Nephron (organoid): ENCODE measurements at regions not wholly inside any gene's neighbourhood (a gene's known extent, or its start where the extent isn't known, plus 50 kb on each side); places are given as distances from the start of the nearest gene placed in this dataset.

Source experiments
- H3K27ac Mint-ChIP-seq, 3 experiments: 2 replicates each; pipeline ENCODE4 v1.8.0; 2020; ENCODE audit warnings: mixed read lengths in 3 of 3, mild to moderate bottlenecking in 2 of 3, moderate library complexity in 1 of 3
- H3K27me3 Mint-ChIP-seq: 2 replicates; pipeline ENCODE4 v1.8.0; 2021; ENCODE audit warnings: low read depth, mild to moderate bottlenecking, moderate library complexity, mixed read lengths
- H3K36me3 Mint-ChIP-seq: 2 replicates; pipeline ENCODE4 v1.8.0; 2020; ENCODE audit warnings: low read depth, mixed read lengths
- H3K4me1 Mint-ChIP-seq: 2 replicates; pipeline ENCODE4 v1.8.0; 2020; ENCODE audit warnings: mixed read lengths
- H3K4me3 Mint-ChIP-seq, 3 experiments: 2 replicates each; pipeline ENCODE4 v1.8.0; 2020; ENCODE audit warnings: mild to moderate bottlenecking in 3 of 3, mixed read lengths in 3 of 3, moderate library complexity in 2 of 3
- H3K9me3 Mint-ChIP-seq: 2 replicates; pipeline ENCODE4 v1.8.0; 2020; ENCODE audit warnings: mixed read lengths
- CTCF ChIP-seq, 3 experiments: fragments of 200-600 bp; sonication (generic); IDR thresholded peaks; one replicate each; pipeline ENCODE4 v1.5.0; 2021; ENCODE audit warnings: antibody characterized with exemption in 3 of 3; ENCODE audit not compliant: unreplicated experiment in 3 of 3

GRCh38 chr5:91742550-91742949 is 359.4 kb upstream of the ARRDC3 start:
- no peak overlapping the region for H3K27ac Mint-ChIP-seq
- no peaks in the 10 kb centered on the region for H3K9me3 Mint-ChIP-seq
- H3K4me1 Mint-ChIP-seq = no peaks in the 10 kb centered on the region
- no peak overlapping the region for H3K4me3 Mint-ChIP-seq
- no peak for TF ChIP-seq CTCF (IDR thresholded peaks at IDR 0.05; ENCODE audit: unreplicated experiment in 3 of 3)
- H3K36me3 Mint-ChIP-seq = no peaks in the 10 kb centered on the region
- peaks cover 3% of the 10 kb centered on the region for H3K27me3 Mint-ChIP-seq

GRCh38 chr5:91741764-91742505 is 358.8 kb upstream of the ARRDC3 start:
- no peak for TF ChIP-seq CTCF (IDR thresholded peaks at IDR 0.05; ENCODE audit: unreplicated experiment in 3 of 3)
- no peaks in the 10 kb centered on the region for H3K4me1 Mint-ChIP-seq
- no peaks in the 10 kb centered on the region for H3K27me3 Mint-ChIP-seq
- H3K27ac Mint-ChIP-seq = no peak overlapping the region
- no peaks in the 10 kb centered on the region for H3K9me3 Mint-ChIP-seq
- no peak overlapping the region for H3K4me3 Mint-ChIP-seq
- no peaks in the 10 kb centered on the region for H3K36me3 Mint-ChIP-seq

GRCh38 chr5:91730026-91730425 is 346.9 kb upstream of the ARRDC3 start:
- Mint-ChIP-seq H3K9me3 (no peaks in the 10 kb centered on the region), H3K4me3 (no peak overlapping the region), H3K4me1 (no peaks in the 10 kb centered on the region), H3K27ac (no peak overlapping the region), H3K27me3 (no peaks in the 10 kb centered on the region), H3K36me3 (no peaks in the 10 kb centered on the region)
- TF ChIP-seq CTCF (IDR thresholded peaks at IDR 0.05; ENCODE audit: unreplicated experiment in 3 of 3) = no peak

GRCh38 chr5:91727463-91727862 is 344.3 kb upstream of the ARRDC3 start:
- Mint-ChIP-seq H3K4me1 (no peaks in the 10 kb centered on the region), H3K27ac (no peak overlapping the region), H3K4me3 (no peak overlapping the region), H3K27me3 (no peaks in the 10 kb centered on the region), H3K9me3 (no peaks in the 10 kb centered on the region), H3K36me3 (no peaks in the 10 kb centered on the region)
- no peak for TF ChIP-seq CTCF (IDR thresholded peaks at IDR 0.05; ENCODE audit: unreplicated experiment in 3 of 3)

GRCh38 chr5:91722736-91723467 is 339.8 kb upstream of the ARRDC3 start:
- Mint-ChIP-seq H3K4me1 (no peaks in the 10 kb centered on the region), H3K27ac (no peak overlapping the region), H3K4me3 (no peak overlapping the region), H3K27me3 (no peaks in the 10 kb centered on the region), H3K36me3 (no peaks in the 10 kb centered on the region), H3K9me3 (no peaks in the 10 kb centered on the region)
- no peak for TF ChIP-seq CTCF (IDR thresholded peaks at IDR 0.05; ENCODE audit: unreplicated experiment in 3 of 3)
